Fibroblast of lung (primary cell): ENCODE measurements at regions not wholly inside any gene's neighbourhood (a gene's known extent, or its start where the extent isn't known, plus 50 kb on each side); places are given as distances from the start of the nearest gene placed in this dataset.
A peak's percentile ranks its signal among the peaks of the same experiment; 100 is the strongest.
"Not testable (repeated sequence)": the region's sequence is repeated elsewhere in the genome, so short reads cannot be mapped to it uniquely, and the experiment has no call there.

Experiments
- DNase-seq, 2 donors: peaks; one replicate each; pipeline versions ENCODE4 v3.0.0 to v3.0.0-alpha.2; 2010; ENCODE audit warnings: low read depth in 2 of 2
- H2AFZ ChIP-seq: 2 replicates; pipeline ENCODE4 v1.5.1; 2012; ENCODE audit warnings: low read length, control low read depth, inconsistent platforms
- H3K27ac ChIP-seq: 2 replicates; pipeline ENCODE4 v1.5.1; 2011; ENCODE audit warnings: low read length, control low read depth; ENCODE audit not compliant: insufficient read depth
- H3K27me3 ChIP-seq: 2 replicates; pipeline ENCODE4 v1.5.1; 2011; ENCODE audit warnings: mild to moderate bottlenecking, low read length; ENCODE audit not compliant: control insufficient read depth, insufficient read depth
- H3K36me3 ChIP-seq: 2 replicates; pipeline ENCODE4 v1.5.1; 2011; ENCODE audit warnings: low read length; ENCODE audit not compliant: control insufficient read depth, insufficient read depth
- H3K4me1 ChIP-seq: 2 replicates; pipeline ENCODE4 v1.5.1; 2011; ENCODE audit warnings: low read length; ENCODE audit not compliant: control insufficient read depth, insufficient read depth; ENCODE audit errors: extremely low read depth
- H3K4me2 ChIP-seq: 2 replicates; pipeline ENCODE4 v1.5.1; 2011; ENCODE audit warnings: low read length, control low read depth; ENCODE audit not compliant: insufficient read depth; ENCODE audit errors: extremely low read depth
- H3K4me3 ChIP-seq, 4 experiments: fragments of 200-600 bp in 1 of 4; sonication (generic) in 1 of 4; replicated peaks in 1 of 4; 2 replicates each; pipeline ENCODE4 v1.5.1; 2011 to 2016; ENCODE audit warnings: low read length in 4 of 4, low read depth in 3 of 4, mild to moderate bottlenecking in 3 of 4, control low read depth in 2 of 4, inconsistent platforms in 1 of 4, mixed read lengths in 1 of 4; ENCODE audit not compliant: insufficient read depth in 1 of 4; ENCODE audit errors: control extremely low read depth in 1 of 4
- H3K79me2 ChIP-seq: 2 replicates; pipeline ENCODE4 v1.5.1; 2012; ENCODE audit warnings: mild to moderate bottlenecking, low read length, inconsistent platforms; ENCODE audit not compliant: control insufficient read depth, insufficient read depth
- H3K9ac ChIP-seq: 2 replicates; pipeline ENCODE4 v1.5.1; 2011; ENCODE audit warnings: mild to moderate bottlenecking, low read length, control low read depth; ENCODE audit not compliant: insufficient read depth
- H3K9me3 ChIP-seq: 2 replicates; pipeline ENCODE4 v1.5.1; 2012; ENCODE audit warnings: low read depth, low read length; ENCODE audit not compliant: control insufficient read depth, insufficient read depth
- H4K20me1 ChIP-seq: 2 replicates; pipeline ENCODE4 v1.5.1; 2011; ENCODE audit warnings: low read length; ENCODE audit not compliant: control insufficient read depth, insufficient read depth; ENCODE audit errors: extremely low read depth

GRCh38 chr2:89236832-89237450, 545.5 kb downstream of the RPIA start:
- H4K20me1 ChIP-seq, H3K4me3 ChIP-seq, H3K4me2 ChIP-seq, DNase-seq, H3K4me1 ChIP-seq, H2AFZ ChIP-seq, H3K79me2 ChIP-seq, H3K27ac ChIP-seq, H3K36me3 ChIP-seq, H3K9ac ChIP-seq, H3K9me3 ChIP-seq, H3K27me3 ChIP-seq: not testable (repeated sequence)

GRCh38 chr2:89237783-89238182, 546.3 kb downstream of the RPIA start:
- H3K79me2 ChIP-seq, H4K20me1 ChIP-seq, H3K27me3 ChIP-seq, H3K9me3 ChIP-seq, H3K4me3 ChIP-seq, H3K9ac ChIP-seq, H3K4me1 ChIP-seq, H3K36me3 ChIP-seq, DNase-seq, H3K4me2 ChIP-seq, H2AFZ ChIP-seq, H3K27ac ChIP-seq: not testable (repeated sequence)

- H2AFZ ChIP-seq, H3K9me3 ChIP-seq, H4K20me1 ChIP-seq: not testable (repeated sequence)
These were observed 551.7 kb downstream of the RPIA start for GRCh38 chr2:89243114-89243700.

GRCh38 chr2:89244407-89244806, 552.9 kb downstream of the RPIA start:
- H3K9ac ChIP-seq, result not testable (repeated sequence)

More at GRCh38 chr2:89243114-89243700, 551.7 kb downstream of the RPIA start:
- H3K79me2 ChIP-seq, H3K9ac ChIP-seq, H3K27ac ChIP-seq, H3K27me3 ChIP-seq, H3K4me2 ChIP-seq, H3K4me1 ChIP-seq, DNase-seq, H3K36me3 ChIP-seq, H3K4me3 ChIP-seq: not testable (repeated sequence)

GRCh38 chr2:89245478-89245877, 554.0 kb downstream of the RPIA start:
- not testable (repeated sequence) for H3K79me2 ChIP-seq, H3K9me3 ChIP-seq, H3K27ac ChIP-seq, H3K4me3 ChIP-seq, DNase-seq, H3K4me1 ChIP-seq, H2AFZ ChIP-seq, H3K9ac ChIP-seq, H3K27me3 ChIP-seq, H4K20me1 ChIP-seq, H3K36me3 ChIP-seq, H3K4me2 ChIP-seq

More at GRCh38 chr2:89244407-89244806, 552.9 kb downstream of the RPIA start:
- H2AFZ ChIP-seq, H3K4me3 ChIP-seq, H3K4me1 ChIP-seq, H4K20me1 ChIP-seq, H3K79me2 ChIP-seq, H3K4me2 ChIP-seq, DNase-seq, H3K36me3 ChIP-seq, H3K27ac ChIP-seq, H3K27me3 ChIP-seq, H3K9me3 ChIP-seq: not testable (repeated sequence)

- H3K27me3 ChIP-seq, H3K4me2 ChIP-seq, H3K9me3 ChIP-seq, H3K79me2 ChIP-seq, DNase-seq, H3K4me3 ChIP-seq, H4K20me1 ChIP-seq, H3K27ac ChIP-seq, H3K36me3 ChIP-seq, H3K4me1 ChIP-seq, H3K9ac ChIP-seq, H2AFZ ChIP-seq: not testable (repeated sequence)
These were observed 554.6 kb downstream of the RPIA start for GRCh38 chr2:89246027-89246426.

- H3K79me2 ChIP-seq, H3K27me3 ChIP-seq, H3K4me2 ChIP-seq, H3K4me3 ChIP-seq, H4K20me1 ChIP-seq, H3K9me3 ChIP-seq, H3K36me3 ChIP-seq, H2AFZ ChIP-seq, H3K27ac ChIP-seq, H3K4me1 ChIP-seq, H3K9ac ChIP-seq: not testable (repeated sequence)
- peak; percentile 3 to 16 for DNase-seq
These were observed 555.1 kb downstream of the RPIA start for GRCh38 chr2:89246620-89247019.
